Mesenteric fat pad (tissue), 1 donor: ENCODE measurements at regions not wholly inside any gene's neighbourhood (a gene's known extent, or its start where the extent isn't known, plus 50 kb on each side); places are given as distances from the start of the nearest gene placed in this dataset.
"Not testable (repeated sequence)": the region's sequence is repeated elsewhere in the genome, so short reads cannot be mapped to it uniquely, and the experiment has no call there.

ENCODE experiments used
- DNase-seq: peaks from one replicate; pipeline ENCODE4 v3.0.0-alpha.2; 2020; ENCODE audit warnings: low spot score
- donor health status: DM: yes; HTN: yes; CAD: no.

DNA sequence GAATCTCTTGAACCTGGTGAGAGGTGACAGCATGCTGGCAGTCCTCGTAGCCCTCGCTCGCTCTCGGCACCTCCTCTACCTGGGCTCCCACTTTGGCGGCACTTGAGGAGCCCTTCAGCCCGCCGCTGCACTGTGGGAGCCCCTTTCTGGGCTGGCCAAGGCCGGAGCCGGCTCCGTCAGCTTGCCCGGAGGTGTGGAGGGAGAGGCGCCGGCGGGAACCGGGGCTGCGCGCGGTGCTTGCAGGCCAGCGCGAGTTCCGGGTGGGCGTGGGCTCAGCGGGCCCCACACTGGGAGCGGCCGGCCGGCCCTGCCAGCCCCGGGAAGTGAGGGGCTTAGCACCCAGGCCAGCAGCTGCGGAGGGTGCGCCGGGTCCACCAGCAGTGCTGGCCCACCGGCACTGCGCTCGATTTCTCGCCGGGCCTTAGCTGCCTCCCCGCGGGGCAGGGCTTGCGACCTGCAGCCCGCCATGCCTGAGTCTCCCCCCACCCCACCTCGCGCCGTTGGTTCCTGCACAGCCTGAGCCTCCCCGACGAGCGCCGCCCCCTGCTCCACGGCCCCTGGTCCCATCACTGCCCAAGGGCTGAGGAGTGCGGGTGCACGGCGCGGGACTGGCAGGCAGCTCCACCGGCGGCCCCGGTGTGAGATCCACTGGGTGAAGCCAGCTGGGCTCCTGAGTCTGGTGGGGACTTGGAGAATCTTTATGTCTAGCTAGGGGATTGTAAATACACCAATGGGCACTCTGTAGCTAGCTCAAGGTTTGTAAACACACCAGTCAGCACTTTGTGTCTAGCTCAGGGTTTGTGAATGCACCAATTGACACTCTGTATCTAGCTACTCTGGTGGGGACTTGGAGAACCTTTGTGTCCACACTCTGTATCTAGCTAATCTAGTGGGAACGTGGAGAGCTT, 328.3 kb upstream of the KLF4 start:
- DNase-seq = not testable (repeated sequence)

DNA sequence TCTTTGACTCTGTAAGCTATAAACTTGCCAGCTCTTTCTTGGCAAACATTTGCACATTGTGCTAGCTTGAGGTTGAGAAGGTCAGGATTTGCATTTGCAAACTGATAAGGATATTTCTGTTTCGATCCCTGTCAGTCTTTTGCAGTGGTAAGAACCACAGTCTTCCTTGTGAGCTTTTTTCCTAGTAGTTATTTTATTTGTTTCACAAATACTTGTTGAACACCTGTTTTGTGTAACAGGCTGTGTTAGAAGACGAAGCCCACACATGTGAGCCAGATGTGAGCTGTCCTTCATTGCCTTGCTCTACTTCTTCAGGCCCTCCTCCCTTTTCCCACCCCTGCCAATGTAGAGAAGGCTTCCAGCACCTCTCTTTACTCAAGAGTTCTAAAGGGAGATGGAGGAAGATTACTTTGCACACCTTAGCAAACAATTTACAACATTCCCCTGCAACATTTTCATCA, 327.0 kb upstream of the KLF4 start:
- no peak for DNase-seq

DNA sequence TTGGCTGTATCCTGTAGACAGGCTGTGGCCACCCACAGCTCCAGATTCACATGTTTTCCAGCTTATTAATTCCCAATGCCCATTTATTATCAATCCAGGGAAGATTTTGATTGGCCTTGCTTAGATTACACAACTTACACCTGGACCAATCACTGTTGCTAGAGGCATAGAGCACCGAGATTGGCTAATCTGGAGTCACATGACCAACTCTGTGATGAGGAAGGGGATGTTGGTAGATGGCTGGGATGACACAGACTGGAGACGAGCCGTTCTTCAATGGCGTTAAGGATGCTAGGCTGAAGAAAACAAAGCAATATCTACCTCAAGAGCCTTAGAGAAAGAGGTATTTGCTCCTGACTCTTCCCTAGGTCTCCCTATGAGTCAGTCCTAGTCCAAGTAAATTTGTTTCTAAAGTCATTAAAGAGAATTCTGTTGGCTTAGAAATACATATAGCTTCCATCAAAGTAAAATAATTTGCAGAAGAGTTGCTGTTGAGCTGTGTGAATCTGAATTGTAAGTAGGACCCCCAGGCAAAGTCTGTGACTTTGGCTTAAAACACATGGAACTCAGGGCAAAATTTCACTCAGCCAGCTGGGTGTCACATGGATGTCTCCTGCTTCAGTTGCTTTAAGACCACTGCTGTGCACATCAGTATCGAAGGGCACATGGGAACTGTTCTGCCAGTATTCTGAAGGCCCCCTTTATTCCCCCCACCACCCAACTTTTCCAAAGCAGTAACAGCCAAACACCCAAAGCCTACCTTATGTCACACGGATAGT, 326.4 kb upstream of the KLF4 start:
- no peak for DNase-seq

DNA sequence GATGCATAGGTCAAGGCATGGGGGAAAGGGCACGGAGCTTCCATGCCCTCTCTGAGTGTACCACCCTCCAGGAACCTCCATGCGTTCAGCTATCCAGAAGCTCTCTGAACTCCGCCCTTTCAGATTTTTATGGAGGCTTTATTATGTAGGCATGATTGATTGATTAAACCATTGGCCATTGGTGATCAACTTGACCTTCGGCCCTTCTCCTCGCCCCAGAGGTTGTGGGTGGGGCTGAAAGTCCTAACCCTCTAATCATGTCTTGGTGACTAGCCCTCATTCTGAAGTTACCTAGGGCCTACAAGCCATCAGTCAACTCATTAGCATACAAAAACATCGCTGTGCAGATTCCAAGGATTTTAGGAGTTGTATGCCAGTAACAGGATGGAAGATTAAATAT, 323.7 kb upstream of the KLF4 start:
- no peak for DNase-seq

DNA sequence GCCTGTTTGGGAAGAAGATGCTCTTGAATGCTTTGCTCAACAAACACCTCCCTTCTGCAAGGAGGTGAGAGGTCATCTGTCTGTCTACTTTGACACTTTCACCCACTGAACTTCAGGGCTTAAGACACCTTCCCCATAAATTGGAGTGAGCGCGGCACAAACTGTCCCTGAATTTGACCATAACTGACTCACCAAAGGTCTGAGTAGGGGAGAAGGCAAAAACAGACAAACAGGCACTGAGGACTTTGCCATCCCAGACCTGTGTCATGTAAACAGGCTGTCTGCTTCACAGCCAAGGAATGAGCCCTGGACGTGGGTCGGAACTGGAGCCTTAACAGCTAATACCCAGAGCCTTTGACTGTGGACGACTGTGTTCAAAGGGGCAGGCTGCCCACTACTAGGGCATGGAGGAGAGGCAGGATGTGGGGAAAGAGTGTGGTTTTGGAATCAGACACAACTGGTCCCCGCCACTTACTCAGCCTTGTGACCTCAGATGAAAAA, 320.9 kb upstream of the KLF4 start:
- no peak for DNase-seq

DNA sequence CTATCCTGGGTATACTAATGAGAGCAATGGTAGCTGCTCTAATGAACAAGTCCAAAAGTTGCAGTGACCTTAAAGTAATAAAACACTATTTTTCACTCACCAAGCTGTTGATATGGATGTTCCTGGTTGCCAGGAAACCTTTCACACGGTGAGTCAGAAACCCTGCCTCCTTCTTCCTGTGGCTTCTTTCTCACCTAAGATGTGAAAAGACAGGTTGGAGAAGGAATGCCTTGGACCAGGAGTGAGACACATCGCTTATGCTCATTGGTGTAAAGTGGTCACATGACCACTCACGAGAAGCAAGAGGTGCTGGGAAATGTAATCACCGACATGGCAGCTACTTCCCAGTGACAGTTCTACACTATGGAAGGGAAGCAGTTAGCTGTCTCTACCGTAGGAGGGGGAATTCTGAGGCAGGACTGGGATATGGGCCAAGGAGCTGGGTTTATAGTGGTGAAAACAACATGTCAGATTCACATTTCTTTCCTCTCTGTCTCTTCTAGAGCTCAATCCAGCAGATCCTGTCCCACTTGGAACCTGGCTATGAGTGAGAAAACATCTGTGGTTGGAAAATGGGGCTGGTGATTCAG, 320.4 kb upstream of the KLF4 start:
- no peak for DNase-seq

DNA sequence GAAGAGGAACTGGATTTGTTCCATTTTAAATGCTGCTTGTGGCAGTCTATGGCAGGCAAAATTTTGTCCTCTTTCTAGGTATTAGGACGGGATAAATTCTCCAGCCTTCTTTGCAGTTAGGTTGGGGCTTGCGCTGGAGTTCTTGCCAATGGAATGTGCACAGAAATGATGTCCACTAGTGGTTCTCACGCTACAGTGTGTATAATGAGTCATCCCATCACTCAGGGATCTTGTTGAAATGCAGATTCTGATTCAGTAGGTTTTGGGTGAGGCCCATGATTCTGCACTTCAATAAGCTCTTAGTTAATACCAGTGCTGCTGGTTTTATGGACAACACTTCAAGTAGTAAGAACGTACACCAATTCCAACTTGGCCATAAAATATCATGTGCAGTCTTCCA, 317.6 kb upstream of the KLF4 start:
- DNase-seq = no peak

DNA sequence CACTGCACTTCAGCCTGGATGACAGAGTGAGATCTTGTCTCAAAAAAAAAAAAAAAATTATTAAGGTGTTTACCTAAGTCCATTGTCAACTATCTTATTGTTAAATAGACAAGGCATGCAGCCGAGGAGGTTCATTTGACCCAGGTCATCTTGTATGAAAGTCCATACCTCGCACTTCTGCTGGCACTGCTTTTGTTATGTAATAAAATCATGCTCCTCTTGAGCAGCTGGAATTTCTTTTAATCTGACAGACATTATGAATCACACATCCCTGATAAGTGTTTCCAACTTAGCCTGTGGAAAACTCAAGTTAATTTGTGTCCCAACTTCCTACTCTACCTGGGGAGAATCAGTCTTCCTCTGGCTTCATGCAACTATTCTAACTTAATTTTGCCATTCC, 315.6 kb upstream of the KLF4 start:
- no peak for DNase-seq

DNA sequence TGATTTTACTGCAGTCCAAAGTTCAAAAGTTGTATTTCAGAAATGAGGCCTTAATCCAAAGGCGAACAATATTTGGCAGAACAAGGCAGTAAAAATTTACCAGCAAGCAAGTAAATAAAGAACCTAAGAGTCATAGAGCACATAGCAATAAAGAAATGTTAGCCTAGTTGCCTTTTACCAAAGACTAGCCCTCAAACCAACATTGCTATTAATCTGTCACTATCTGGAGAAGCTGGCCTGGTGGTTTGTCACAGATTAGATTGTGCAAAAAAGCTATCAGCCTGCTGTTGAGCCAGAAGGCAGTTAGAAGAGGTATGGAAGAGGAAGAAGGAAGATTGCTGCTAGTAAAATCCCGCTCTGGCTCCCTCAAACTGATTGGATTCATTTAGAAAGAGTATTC, 304.7 kb upstream of the KLF4 start:
- DNase-seq = no peak

DNA sequence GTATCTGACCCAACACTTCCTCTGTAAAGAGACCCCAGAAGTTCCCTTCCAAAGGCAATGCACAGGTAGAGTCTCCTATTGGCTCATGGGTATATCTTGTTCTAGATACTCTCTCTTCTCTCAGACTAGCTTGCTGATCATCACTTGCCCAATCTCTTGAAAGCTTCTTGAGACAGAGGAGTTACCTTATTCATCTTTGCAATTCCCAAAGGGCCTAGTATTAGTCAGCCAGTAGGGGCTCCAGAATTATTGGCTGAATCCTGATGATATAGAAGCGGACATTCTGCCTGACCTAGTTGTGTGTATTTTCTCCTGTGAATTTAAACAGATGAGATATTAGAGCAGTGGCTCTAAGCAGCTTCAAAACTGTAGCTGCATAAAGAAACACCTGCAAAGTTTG, 304.0 kb upstream of the KLF4 start:
- no peak for DNase-seq

DNA sequence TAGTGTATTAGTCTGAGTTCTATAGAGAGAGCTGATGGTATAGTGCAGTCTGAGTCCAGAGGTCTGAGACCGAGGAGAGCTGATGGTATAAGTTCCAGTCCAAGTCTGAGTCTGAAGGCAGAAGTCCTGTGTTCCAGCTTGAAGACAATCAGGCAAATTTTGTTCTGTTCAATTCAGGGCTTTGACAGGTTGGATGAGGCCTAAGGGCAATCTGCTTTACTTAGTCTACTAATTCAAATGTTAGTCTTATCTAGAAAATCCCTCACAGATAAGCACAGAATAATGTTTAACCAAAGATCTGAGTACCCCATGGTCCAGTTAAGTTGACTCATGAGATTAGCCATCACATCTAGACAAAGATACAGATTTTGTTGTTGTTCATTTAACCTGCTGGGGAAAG, 303.0 kb upstream of the KLF4 start:
- no peak for DNase-seq

DNA sequence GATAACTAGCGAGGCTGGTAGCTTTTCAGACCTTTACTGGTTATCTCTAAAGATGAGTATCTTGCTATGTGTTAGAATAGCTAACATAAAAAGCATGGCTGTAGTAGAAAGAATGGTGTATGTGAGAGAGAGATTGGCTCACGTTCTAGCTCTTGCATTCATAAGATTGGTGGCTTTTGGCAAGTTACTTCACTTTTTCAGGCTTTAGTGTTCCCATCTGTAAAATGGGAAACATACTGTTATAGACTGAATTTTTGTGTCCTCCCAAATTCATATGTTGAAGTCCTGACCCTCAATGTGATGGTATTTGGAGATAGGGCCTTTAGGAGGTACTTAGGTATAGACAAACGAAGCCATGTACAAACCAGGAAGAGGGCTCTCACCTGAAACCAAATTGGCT, 302.4 kb upstream of the KLF4 start:
- no peak for DNase-seq

DNA sequence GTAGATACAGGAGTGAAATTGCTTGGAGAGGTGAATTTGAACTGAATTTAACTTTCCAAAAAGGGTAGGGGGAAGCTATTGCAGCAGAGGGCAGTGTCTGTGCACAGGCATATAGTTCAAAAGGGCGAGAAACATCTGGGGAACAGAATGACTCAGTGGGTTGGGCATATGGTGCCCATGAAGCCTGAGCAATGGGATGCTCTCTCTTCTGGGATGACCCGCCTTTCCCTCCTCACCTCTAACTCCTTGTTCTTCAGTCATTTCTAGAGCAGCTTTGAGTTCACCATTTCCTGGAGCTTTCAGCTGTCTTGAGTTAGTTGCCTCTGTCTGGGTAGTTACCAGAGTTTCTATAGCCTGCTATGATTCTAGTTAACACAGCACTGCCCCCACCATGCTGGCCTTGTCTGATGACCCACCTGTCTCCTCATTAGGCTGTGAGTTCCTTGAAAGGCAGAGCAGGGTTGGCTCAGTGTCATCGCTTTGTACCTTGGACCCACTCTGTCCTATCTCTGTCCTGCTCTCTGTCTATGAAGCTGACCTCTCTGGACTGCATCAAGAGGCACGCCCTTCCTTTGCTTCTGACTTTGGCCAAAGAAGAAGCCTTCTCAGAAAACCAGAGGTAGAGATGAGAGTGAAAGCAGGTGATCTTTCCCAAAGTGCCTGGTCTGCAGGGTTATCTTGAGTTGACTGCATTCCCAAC, 299.6 kb upstream of the KLF4 start:
- DNase-seq = no peak

DNA sequence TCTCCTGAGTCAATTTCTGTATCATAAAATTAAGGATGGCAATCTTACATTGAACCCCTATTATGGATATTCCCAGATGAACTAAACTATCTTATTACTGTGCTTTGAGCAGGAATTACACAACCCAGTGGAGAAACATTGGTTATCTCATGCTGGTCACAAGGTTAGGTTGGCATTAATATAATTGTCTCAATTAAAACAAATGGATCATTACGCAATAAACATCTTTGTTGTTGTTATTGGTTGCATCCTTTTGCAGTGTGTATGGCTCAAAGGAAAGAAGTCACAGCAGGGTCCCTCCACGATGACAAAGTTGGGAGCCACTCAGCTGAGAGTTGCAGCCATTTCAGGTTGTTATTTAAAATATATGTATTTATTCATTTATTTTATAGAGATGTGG, 297.0 kb upstream of the KLF4 start:
- DNase-seq = no peak

DNA sequence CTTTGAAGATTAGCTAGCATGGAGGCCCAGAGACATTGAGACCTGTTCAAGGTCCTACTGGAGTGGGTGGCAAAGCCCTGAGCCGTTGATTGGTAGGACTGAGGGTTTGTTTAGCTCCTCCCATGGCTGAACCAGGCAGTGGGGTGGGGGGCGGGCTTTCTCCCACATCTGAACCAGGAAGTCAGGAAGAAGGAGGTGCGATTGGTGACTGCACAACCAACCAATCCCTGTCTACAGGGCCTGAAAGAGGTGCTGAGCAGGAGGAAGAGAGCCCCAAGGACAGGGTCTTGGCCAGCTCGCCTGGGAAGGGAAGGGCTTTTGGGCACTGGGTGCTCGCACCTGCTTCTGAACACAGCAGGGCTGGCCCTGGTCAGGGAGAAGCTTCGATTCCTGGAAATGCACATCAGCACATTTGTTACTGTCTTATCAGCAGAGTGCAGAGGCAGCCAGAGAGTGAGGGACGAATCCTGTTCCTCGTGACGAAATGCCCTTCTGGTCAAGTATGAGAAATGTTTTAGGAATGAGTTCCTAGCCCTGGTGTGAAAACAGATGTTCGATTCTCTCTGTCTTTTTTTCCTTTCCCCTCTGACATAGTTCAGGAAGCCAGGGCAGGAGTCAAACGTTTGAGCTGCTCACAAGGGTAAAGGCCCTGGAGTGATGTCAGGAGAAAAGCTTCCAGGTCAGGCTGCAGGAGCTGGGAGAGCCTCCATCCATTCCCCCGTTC, 294.8 kb upstream of the KLF4 start:
- no peak for DNase-seq

DNA sequence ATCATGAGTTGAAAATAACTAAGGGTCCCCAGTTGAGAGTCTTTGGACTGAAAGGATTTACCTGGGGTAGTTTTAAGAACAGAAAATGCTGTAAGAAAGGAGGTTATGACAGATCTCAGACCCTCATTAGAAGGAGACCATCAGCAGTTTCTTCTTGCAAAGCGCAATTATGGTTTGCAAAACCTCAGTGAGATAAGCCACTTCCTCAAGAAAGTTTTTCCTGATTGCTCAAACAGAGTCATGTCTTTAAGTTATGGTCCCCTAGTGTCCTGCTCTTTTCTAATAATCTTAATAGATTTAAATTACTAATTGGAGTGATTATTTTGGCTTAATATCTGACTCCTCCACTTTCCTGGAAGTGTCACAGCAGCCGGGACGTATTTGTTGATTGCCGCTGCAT, 293.2 kb upstream of the KLF4 start:
- no peak for DNase-seq

DNA sequence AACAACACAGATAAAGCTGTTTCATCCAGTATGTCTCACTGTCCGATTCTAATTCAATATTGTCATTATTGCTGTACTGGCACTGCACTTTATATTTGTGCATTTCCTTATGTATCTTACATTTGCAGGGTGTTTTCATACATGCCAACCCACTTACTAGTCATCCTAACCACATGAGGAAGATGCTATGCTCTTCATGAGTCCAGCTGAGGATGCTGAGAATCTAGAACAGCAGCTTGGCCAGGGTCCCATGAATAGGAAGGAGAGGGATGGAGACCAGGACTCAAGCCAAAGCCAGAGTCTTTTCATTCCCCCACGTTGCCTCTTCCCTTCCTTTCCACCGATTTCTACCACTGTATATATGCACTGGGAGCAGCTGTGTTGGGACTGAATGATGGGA, 292.8 kb upstream of the KLF4 start:
- DNase-seq = no peak

DNA sequence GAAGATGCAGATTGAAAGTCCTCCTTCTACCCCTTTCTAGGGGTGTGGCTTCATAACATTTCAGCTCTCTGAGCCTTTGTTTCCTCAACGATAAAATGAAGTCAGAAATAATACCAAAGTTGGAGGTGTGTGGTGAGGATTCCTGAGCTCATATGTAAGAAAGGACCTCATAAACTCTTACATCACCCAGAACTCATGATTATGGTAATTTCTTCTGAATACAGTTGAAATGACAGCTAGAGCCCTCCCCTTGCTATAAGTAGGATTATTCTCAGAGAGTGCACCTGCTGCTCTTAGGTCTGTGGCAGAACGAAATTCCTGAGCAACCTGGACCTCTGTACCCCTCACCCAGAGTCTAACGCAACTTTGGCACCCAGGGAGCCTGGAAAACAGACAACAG, 291.4 kb upstream of the KLF4 start:
- no peak for DNase-seq

DNA sequence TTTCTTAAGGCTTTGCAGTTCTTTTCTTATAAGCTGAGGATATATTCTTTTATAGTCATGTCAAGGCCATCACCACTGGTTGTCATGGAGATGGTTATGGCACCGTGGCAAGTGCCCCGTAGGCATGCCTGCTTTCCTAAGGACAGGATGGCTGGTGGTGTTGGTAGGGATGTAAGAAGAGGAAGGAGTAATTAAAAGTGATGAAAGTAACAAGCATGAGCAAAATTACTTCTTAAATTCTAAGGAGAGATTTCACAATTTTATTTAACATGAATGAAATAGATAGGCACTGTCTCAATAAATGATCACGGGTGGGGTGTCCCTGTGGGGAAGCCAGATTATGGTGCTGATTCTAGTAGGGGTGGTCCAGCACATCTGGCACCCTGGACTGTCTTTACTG, 290.2 kb upstream of the KLF4 start:
- no peak for DNase-seq

DNA sequence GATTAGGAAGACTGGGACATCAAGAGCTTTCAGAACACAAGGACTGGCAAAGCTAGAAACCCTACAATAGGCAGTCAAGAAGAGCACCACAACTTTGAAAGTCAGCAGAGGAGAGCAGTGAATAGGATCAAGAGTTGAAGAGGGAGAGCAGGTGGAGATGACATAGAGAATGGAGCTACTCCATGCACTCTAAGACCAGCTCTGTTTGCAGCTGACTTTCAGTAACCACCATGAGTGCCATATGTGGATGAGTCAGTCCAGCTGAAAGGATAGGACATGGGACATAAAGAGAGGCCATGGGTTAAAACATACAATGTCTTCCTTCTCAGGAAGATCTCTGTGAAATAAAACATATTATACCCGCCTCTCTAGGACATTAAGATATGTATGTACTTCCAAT, 289.1 kb upstream of the KLF4 start:
- no peak for DNase-seq

DNA sequence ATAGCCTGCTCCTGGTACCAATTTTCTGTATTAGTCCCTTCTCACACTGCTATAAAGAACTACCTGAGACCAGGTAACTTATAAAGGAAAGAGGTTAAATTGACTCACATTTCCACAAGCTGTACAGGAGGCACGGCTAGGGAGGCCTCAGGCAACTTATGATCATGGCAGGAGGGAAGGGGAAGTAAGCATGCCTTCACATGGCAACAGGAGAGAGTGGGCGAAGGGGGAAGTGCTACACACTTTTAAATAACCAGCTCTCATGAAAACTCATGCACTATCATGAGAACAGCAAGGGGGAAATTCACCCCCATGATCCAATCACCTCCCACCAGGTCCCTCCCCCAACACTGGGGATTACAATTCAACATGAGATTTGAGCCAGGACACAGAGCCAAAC, 284.5 kb upstream of the KLF4 start:
- not testable (repeated sequence) for DNase-seq
